HepG2 (cell line): ENCODE measurements at regions not wholly inside any gene's neighbourhood (a gene's known extent, or its start where the extent isn't known, plus 50 kb on each side); places are given as distances from the start of the nearest gene placed in this dataset.

Experiments
- ATAC-seq: fragments of 200-7000 bp; cut with Tn5 transposase; 3 replicates; pipeline ENCODE4 v1.9.1; 2020; ENCODE audit warnings: mild to moderate bottlenecking, moderate library complexity
- BruUV-seq: library from RNA; stranded (reverse); fragments of 400-500 nt; replicated peaks from 2 replicates; lab custom pipeline; 2021; lab: Mats Ljungman, UMichigan
- CTCF ChIA-PET: fragments of 300-600 bp; formaldehyde crosslinking; extraction: SDS; loops from one replicate; lab custom pipeline; 2021; ENCODE audit warnings: low total read pairs, inconsistent platforms, low intra/inter-chr PET ratio; lab: Yijun Ruan, JAX
- POLR2A ChIA-PET: fragments of 350-600 bp; sonication (Branson Sonifier 250); formaldehyde crosslinking; loops from one replicate; lab custom pipeline; 2020; ENCODE audit warnings: antibody characterized with exemption, inconsistent platforms; lab: Yijun Ruan, JAX
- DNase-seq: peaks from one replicate; pipeline ENCODE4 v3.0.0-alpha.2; 2015; ENCODE audit warnings: low spot score
- FAIRE-seq: peaks from 3 replicates; lab custom pipeline; 2011; peaks lifted over from hg19 to GRCh38; lab: Jason Lieb, UNC
- H2AFZ ChIP-seq: one replicate; pipeline ENCODE4 v1.6.1; 2011; ENCODE audit warnings: low read length, inconsistent platforms
- H3K27ac ChIP-seq: fragments of 300-600 bp; 3 replicates; pipeline ENCODE4 v1.8.0; 2011; ENCODE audit warnings: mixed run types, mild to moderate bottlenecking, mixed read lengths, low read length, inconsistent platforms; ENCODE audit not compliant: insufficient read depth; ENCODE audit errors: extremely low read length
- H3K27me3 ChIP-seq, 2 experiments: fragments of 200-600 bp in 1 of 2; 2 replicates in 1 of 2; 3 replicates in 1 of 2; pipeline versions ENCODE4 v1.6.0 to v1.8.0; 2011; ENCODE audit warnings: low read length in 2 of 2, mild to moderate bottlenecking in 2 of 2, moderate library complexity in 2 of 2, inconsistent platforms in 1 of 2; ENCODE audit not compliant: insufficient read depth in 2 of 2, control insufficient read depth in 1 of 2
- H3K36me3 ChIP-seq, 2 experiments: fragments of 200-600 bp in 1 of 2; replicated peaks in 1 of 2; 2 replicates in 1 of 2; 3 replicates in 1 of 2; pipeline versions ENCODE4 v1.5.1 to v1.8.0; 2011; ENCODE audit warnings: low read length in 2 of 2, inconsistent platforms in 1 of 2; ENCODE audit not compliant: insufficient read depth in 2 of 2, control insufficient read depth in 1 of 2
- H3K4me1 ChIP-seq: 2 replicates; pipeline ENCODE4 v1.5.1; 2012; ENCODE audit warnings: low read length, inconsistent platforms; ENCODE audit not compliant: insufficient read depth
- H3K4me2 ChIP-seq: 2 replicates; pipeline ENCODE4 v1.6.0; 2011; ENCODE audit warnings: low read depth, low read length, inconsistent platforms
- H3K4me3 ChIP-seq, 3 experiments: fragments of 200-600 bp in 1 of 3; sonication (generic), shearing (Covaris generic) in 1 of 3; replicated peaks in 1 of 3; 2 replicates each; pipeline ENCODE4 v1.5.1; 2011 to 2016; ENCODE audit warnings: low read length in 3 of 3, inconsistent platforms in 2 of 3, low read depth in 2 of 3, mild to moderate bottlenecking in 2 of 3, control low read depth in 1 of 3, mixed read lengths in 1 of 3; ENCODE audit not compliant: insufficient read depth in 1 of 3
- H3K79me2 ChIP-seq: one replicate; pipeline ENCODE4 v1.6.1; 2011; ENCODE audit warnings: low read length, inconsistent platforms; ENCODE audit not compliant: insufficient read depth
- H3K9ac ChIP-seq: 2 replicates; pipeline ENCODE4 v1.6.0; 2011; ENCODE audit warnings: mild to moderate bottlenecking, low read depth, low read length, inconsistent platforms; ENCODE audit not compliant: insufficient read depth
- H3K9me3 ChIP-seq: 2 replicates; pipeline ENCODE4 v1.5.1; 2012; ENCODE audit warnings: mild to moderate bottlenecking, low read length
- H4K20me1 ChIP-seq: 2 replicates; pipeline ENCODE4 v1.6.0; 2011; ENCODE audit warnings: inconsistent platforms, mild to moderate bottlenecking, low read length, moderate library complexity; ENCODE audit not compliant: insufficient read depth
- EP300 ChIP-seq, 3 experiments: sonication (generic) in 1 of 3; formaldehyde crosslinking in 1 of 3; IDR thresholded peaks; 2 replicates each; pipeline versions ENCODE4 v1.5.1 to v1.6.1; 2011 to 2020; ENCODE audit warnings: low read depth in 2 of 3, low read length in 2 of 3, borderline replicate concordance in 1 of 3, improper control_type of control experiment in 1 of 3, mild to moderate bottlenecking in 1 of 3, missing genetic modification reagents in 1 of 3, moderate library complexity in 1 of 3
- FOXP4 ChIP-seq: sonication (generic); formaldehyde crosslinking; IDR thresholded peaks from 2 replicates; pipeline ENCODE4 v1.4.0; 2020; ENCODE audit warnings: missing genetic modification reagents
- HCFC1 ChIP-seq: fragments of 150-350 bp; IDR thresholded peaks from 2 replicates; pipeline ENCODE4 v1.6.1; 2014; ENCODE audit warnings: low read depth, low read length
- KDM2A ChIP-seq: sonication (generic); formaldehyde crosslinking; IDR thresholded peaks from 2 replicates; pipeline ENCODE4 v1.4.0; 2020; ENCODE audit warnings: low read depth, missing genetic modification reagents, borderline replicate concordance
- KLF13 ChIP-seq: sonication (generic); formaldehyde crosslinking; IDR thresholded peaks from 2 replicates; pipeline ENCODE4 v1.4.0; 2020; ENCODE audit warnings: mild to moderate bottlenecking, missing genetic modification reagents
- ZBTB14 ChIP-seq: sonication (generic); formaldehyde crosslinking; IDR thresholded peaks from 2 replicates; pipeline ENCODE4 v1.4.0; 2020; ENCODE audit warnings: missing genetic modification reagents
- ZNF382 ChIP-seq: sonication (generic); formaldehyde crosslinking; IDR thresholded peaks from 2 replicates; pipeline ENCODE4 v1.5.0; 2020; ENCODE audit warnings: missing genetic modification reagents, mild to moderate bottlenecking, borderline replicate concordance
- ZNF569 ChIP-seq: sonication (generic); formaldehyde crosslinking; IDR thresholded peaks from 2 replicates; pipeline ENCODE4 v1.5.0; 2020; ENCODE audit warnings: mild to moderate bottlenecking, missing genetic modification reagents, moderate library complexity, borderline replicate concordance
- ZNF780A ChIP-seq: sonication (generic); formaldehyde crosslinking; IDR thresholded peaks from 2 replicates; pipeline ENCODE4 v1.8.0; 2022; ENCODE audit warnings: mild to moderate bottlenecking, missing genetic modification reagents, moderate library complexity
- WGBS: methylation state at CpG from one replicate; pipeline ENCODE4 v1.1.6; 2017; ENCODE audit warnings: low lambda C conversion rate; 5-methylcytosine and 5-hydroxymethylcytosine counted together
- in situ Hi-C: cut with HindIII; loops from 2 replicates; pipeline ENCODE4 v1.10.0; 2017; ENCODE audit warnings: low pct_unique_long_range_greater_than_20kb; ENCODE audit not compliant: extremely low pct_ligation_motif_present
- intact Hi-C: fragments of 100-400 bp; cut with micrococcal nuclease; formaldehyde crosslinking; loops from one replicate; pipeline ENCODE4 v1.10.0; 2022; ENCODE audit not compliant: unreplicated experiment

GRCh38 chr6:170042123-170042522, 248.8 kb downstream of the DLL1 start:
- DNase-seq: no peak
- Histone ChIP-seq H3K27ac (no peak overlapping the region), H3K4me3 (no peak overlapping the region), H3K9ac (no peak overlapping the region), H3K79me2 (no peaks in the 10 kb centered on the region), H3K4me1 (peaks cover 18% of the 10 kb centered on the region), H3K4me2 (no peak overlapping the region), H3K36me3 (no peaks in the 10 kb centered on the region), H3K27me3 (peaks cover 11 to 87% of the 10 kb centered on the region in 2 experiments), H4K20me1 (no peaks in the 10 kb centered on the region), H2AFZ (no peak overlapping the region), H3K9me3 (no peaks in the 10 kb centered on the region)
- CTCF ChIA-PET: no interaction called here
- FAIRE-seq: no peak
- 10% methylated on average over 4 of the region's 4 CpGs for WGBS
- in situ Hi-C loops (no loop called here), intact Hi-C loops (no loop called here)
- ATAC-seq: no peak
- POLR2A ChIA-PET: no interaction called here
- no TSS peak for BruUV-seq
- TF ChIP-seq KDM2A (CRISPR knock-in tag): no peak
- TF ChIP-seq HCFC1: no peak
- no peak for TF ChIP-seq ZNF569 (CRISPR knock-in tag)

GRCh38 chr6:170041526-170041925, 249.4 kb downstream of the DLL1 start:
- Histone ChIP-seq H3K9ac (no peak overlapping the region), H3K36me3 (no peaks in the 10 kb centered on the region), H3K27ac (no peak overlapping the region), H3K4me3 (no peak overlapping the region), H3K79me2 (no peaks in the 10 kb centered on the region), H2AFZ (no peak overlapping the region), H3K9me3 (no peaks in the 10 kb centered on the region), H3K27me3 (peaks cover 11 to 83% of the 10 kb centered on the region in 2 experiments), H3K4me1 (peaks cover 18% of the 10 kb centered on the region), H4K20me1 (no peaks in the 10 kb centered on the region), H3K4me2 (no peak overlapping the region)
- no peak for TF ChIP-seq ZNF780A (CRISPR knock-in tag)
- no peak for TF ChIP-seq FOXP4 (CRISPR knock-in tag)
- TF ChIP-seq KLF13 (CRISPR knock-in tag): no peak
- no peak for TF ChIP-seq EP300 (IDR thresholded peaks at IDR 0.05; ENCODE audit: low read depth in 2 of 2, low read length in 2 of 2)
- TF ChIP-seq EP300 (CRISPR knock-in tag; IDR thresholded peaks at IDR 0.05; ENCODE audit: borderline replicate concordance): no peak
- no peak for TF ChIP-seq ZNF382 (CRISPR knock-in tag)
- no peak for TF ChIP-seq ZBTB14 (CRISPR knock-in tag)
- POLR2A ChIA-PET: no interaction called here
- CTCF ChIA-PET: no interaction called here
- 7% methylated on average over 6 of the region's 6 CpGs for WGBS
- intact Hi-C loops: no loop called here
- in situ Hi-C loops: no loop called here
- no peak for ATAC-seq
- no peak for DNase-seq
- no peak for FAIRE-seq
- no TSS peak for BruUV-seq
